Activated naive CD4-positive, alpha-beta T cell treated with anti-CD3 and anti-CD28 coated beads for 36 hours (primary cell): ENCODE measurements at regions not wholly inside any gene's neighbourhood (a gene's known extent, or its start where the extent isn't known, plus 50 kb on each side); places are given as distances from the start of the nearest gene placed in this dataset.
"Not testable (repeated sequence)": the region's sequence is repeated elsewhere in the genome, so short reads cannot be mapped to it uniquely, and the experiment has no call there.

Experiments used
- CTCF ChIA-PET: fragments of 350-600 bp; sonication (Branson Sonifier 250); formaldehyde crosslinking; loops from one replicate; lab custom pipeline; 2021; ENCODE audit warnings: antibody characterized with exemption; lab: Charles Lee
- DNase-seq: peaks from one replicate; pipeline ENCODE4 v3.0.0-alpha.2; 2020
- H3K27ac Mint-ChIP-seq: one replicate; pipeline ENCODE4 v1.8.0; 2021; ENCODE audit warnings: mild to moderate bottlenecking, mixed read lengths
- H3K27me3 Mint-ChIP-seq: one replicate; pipeline ENCODE4 v1.8.0; 2021; ENCODE audit warnings: low read depth, mixed read lengths
- H3K36me3 Mint-ChIP-seq: one replicate; pipeline ENCODE4 v1.8.0; 2021; ENCODE audit warnings: low read depth, mixed read lengths
- H3K4me1 Mint-ChIP-seq: one replicate; pipeline ENCODE4 v1.8.0; 2021; ENCODE audit warnings: low read depth, mixed read lengths
- H3K4me3 Mint-ChIP-seq: one replicate; pipeline ENCODE4 v1.8.0; 2021; ENCODE audit warnings: mild to moderate bottlenecking, moderate library complexity, mixed read lengths
- H3K9me3 Mint-ChIP-seq: one replicate; pipeline ENCODE4 v1.8.0; 2021; ENCODE audit warnings: mixed read lengths
- intact Hi-C: fragments of 100-400 bp; cut with micrococcal nuclease; formaldehyde crosslinking; loops from one replicate; pipeline ENCODE4 v1.15.1; 2023

GRCh38 chr6:14880052-14880451 is 365.8 kb upstream of the JARID2 start:
- intact Hi-C loops = no loop called here
- CTCF ChIA-PET = no interaction called here
- DNase-seq = no peak
- Mint-ChIP-seq H3K27ac (no peak overlapping the region), H3K36me3 (no peaks in the 10 kb centered on the region), H3K27me3 (no peaks in the 10 kb centered on the region), H3K9me3 (no peaks in the 10 kb centered on the region), H3K4me1 (peaks cover 41% of the 10 kb centered on the region), H3K4me3 (no peak overlapping the region)

DNA sequence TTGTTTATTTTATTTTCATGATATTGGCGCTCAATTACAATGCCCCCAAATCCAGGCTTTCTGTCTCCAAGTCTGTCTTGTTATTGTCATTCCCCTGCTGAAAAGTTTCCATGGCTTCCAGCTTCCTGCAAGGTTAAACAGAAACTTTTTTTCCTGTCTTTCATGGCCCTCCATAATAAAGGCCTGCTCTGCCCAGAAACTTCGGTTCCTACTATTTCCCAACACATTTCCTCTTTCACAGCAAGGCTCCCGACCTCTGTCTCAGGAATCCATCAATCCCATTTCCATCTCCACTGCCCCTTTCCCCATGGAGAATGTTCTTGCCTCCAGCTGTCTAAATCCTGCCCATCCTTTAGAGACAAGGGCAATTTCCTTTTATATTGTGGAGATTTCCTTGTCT is 365.2 kb upstream of the JARID2 start:
- Mint-ChIP-seq H3K9me3 (no peaks in the 10 kb centered on the region), H3K27ac (no peak overlapping the region), H3K27me3 (no peaks in the 10 kb centered on the region), H3K36me3 (no peaks in the 10 kb centered on the region), H3K4me1 (peaks cover 35% of the 10 kb centered on the region), H3K4me3 (no peak overlapping the region)
- CTCF ChIA-PET = no interaction called here
- intact Hi-C loops = no loop called here
- DNase-seq = no peak

DNA sequence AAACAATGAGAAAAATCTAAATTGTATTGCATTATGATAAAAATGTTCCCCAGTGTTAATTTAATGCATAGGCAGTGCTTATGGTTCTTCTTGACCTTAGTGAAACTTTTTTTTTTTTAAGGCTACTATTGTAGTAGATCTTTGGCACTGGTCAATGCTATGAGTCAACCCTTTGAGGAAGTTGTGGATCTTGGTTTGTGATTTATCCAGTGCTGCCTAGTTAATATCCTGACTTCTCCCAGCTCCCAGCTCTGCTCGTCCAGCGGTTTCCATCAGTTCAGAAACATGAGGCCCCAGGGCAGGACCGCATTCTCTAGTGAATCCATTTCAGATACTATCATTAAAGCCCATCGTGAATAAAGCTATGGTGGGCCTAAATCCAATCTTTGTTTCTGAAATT is 364.5 kb upstream of the JARID2 start:
- Mint-ChIP-seq H3K4me3 (no peak overlapping the region), H3K9me3 (no peaks in the 10 kb centered on the region), H3K27me3 (no peaks in the 10 kb centered on the region), H3K36me3 (no peaks in the 10 kb centered on the region), H3K27ac (no peak overlapping the region), H3K4me1 (peaks cover 27% of the 10 kb centered on the region)
- intact Hi-C loops = no loop called here
- no peak for DNase-seq
- CTCF ChIA-PET = no interaction called here

DNA sequence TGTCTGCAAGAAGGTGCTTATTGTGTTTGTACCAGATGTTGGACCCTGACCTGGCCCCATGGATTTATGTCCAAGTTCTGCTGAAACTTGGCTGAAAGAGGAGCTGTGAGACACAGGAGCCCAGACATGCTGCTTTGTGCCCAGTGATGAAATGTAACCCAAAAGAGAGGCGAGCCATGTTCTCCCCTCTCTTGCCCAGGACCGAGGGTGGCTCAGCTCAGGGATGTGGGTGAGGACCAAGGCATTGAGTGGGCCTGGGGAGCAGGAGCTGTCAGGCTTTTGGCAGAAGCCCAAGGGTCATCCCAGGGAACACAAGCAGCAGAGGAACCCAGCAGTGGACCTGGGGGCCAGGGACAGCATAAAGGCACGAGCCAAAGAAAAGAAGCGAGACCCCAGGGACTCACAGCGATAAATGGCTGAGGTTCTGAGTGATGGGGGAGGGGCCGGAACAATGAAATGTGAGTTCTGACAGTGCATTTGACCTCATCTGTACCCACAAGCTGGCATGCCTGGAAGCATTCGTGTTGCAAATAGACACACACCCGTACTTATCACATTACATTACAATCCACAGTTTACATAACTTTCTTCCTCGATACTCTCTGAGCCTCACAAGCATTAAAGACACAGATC is 363.4 kb upstream of the JARID2 start:
- Mint-ChIP-seq H3K4me3 (no peak overlapping the region), H3K27me3 (no peaks in the 10 kb centered on the region), H3K9me3 (no peaks in the 10 kb centered on the region), H3K27ac (no peak overlapping the region), H3K4me1 (peaks cover 16% of the 10 kb centered on the region), H3K36me3 (no peaks in the 10 kb centered on the region)
- CTCF ChIA-PET = no interaction called here
- no peak for DNase-seq
- intact Hi-C loops = no loop called here

GRCh38 chr6:14883921-14884320 is 361.9 kb upstream of the JARID2 start:
- CTCF ChIA-PET = interaction anchor here (0.6 kb wide), 1 partner anchor 817 kb away, joined by 3 read pairs; no protein-coding TSS in a partner anchor
- no peak overlapping the region for H3K4me3 Mint-ChIP-seq
- H3K27me3 Mint-ChIP-seq = no peaks in the 10 kb centered on the region
- intact Hi-C loops = no loop called here
- H3K27ac Mint-ChIP-seq = no peak overlapping the region
- H3K9me3 Mint-ChIP-seq = no peaks in the 10 kb centered on the region
- H3K36me3 Mint-ChIP-seq = no peaks in the 10 kb centered on the region
- no peak for DNase-seq
- peaks cover 2% of the 10 kb centered on the region for H3K4me1 Mint-ChIP-seq

- H3K4me3 Mint-ChIP-seq = no peak overlapping the region
- no peaks in the 10 kb centered on the region for H3K9me3 Mint-ChIP-seq
- CTCF ChIA-PET = interaction anchor here (0.6 to 0.8 kb wide), 3 partner anchors 24 to 1314 kb away, joined by 3 to 4 read pairs (median 3); no protein-coding TSS in a partner anchor
- DNase-seq = no peak
- no peaks in the 10 kb centered on the region for H3K27me3 Mint-ChIP-seq
- intact Hi-C loops = no loop called here
- H3K27ac Mint-ChIP-seq = no peak overlapping the region
- no peaks in the 10 kb centered on the region for H3K36me3 Mint-ChIP-seq
- no peaks in the 10 kb centered on the region for H3K4me1 Mint-ChIP-seq
Observed at GRCh38 chr6:14885498-14885897, 360.4 kb upstream of the JARID2 start.

DNA sequence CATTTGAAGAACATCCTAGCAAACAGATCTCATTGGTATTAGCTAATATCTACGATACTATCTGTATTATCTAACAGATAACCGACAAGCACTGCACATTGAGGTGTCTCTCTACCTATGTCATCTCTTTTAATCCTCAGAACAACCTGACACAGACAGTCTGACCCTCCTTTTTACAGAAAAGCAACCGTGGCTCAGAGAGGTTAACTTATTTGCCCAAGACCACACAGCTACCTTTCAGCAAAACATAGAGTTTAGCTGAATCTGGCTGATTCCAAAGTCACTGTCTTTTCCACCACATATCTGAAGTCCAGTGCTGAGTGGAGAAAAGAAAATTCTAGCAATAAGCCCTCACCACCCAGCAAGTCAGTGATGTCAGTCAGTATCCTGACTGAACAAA is 358.7 kb upstream of the JARID2 start:
- CTCF ChIA-PET = no interaction called here
- H3K9me3 Mint-ChIP-seq = no peaks in the 10 kb centered on the region
- H3K4me3 Mint-ChIP-seq = no peak overlapping the region
- H3K36me3 Mint-ChIP-seq = no peaks in the 10 kb centered on the region
- no peaks in the 10 kb centered on the region for H3K4me1 Mint-ChIP-seq
- H3K27ac Mint-ChIP-seq = no peak overlapping the region
- intact Hi-C loops = no loop called here
- no peaks in the 10 kb centered on the region for H3K27me3 Mint-ChIP-seq
- DNase-seq = no peak

DNA sequence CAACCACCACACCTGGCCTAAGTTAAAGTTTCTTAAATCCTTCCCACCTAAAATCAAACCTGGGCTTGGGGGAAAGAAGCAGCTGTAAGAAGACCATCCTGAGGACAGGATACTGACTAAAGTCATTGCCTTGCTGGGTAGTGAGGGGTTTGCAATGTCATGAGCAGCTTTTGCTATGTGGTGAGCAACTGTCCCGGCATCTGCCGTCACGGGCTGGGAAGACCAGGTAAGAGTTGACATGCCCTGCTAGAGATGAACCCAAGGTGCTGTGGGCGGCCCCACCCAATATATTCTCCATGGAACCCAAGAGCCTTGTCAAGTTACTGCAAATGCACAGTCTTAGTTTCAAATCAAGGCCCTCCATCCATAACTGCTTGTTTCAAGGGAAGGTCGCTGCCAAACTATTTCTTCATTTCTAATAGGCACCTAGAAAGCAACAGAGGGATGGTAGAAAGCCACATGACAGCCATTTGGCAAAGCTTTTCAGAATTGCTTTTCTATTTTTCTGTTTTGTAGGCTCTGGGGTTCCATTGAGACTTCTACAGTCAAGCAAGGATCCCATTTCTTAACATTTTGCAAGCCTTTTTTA is 357.8 kb upstream of the JARID2 start:
- CTCF ChIA-PET = no interaction called here
- intact Hi-C loops = no loop called here
- Mint-ChIP-seq H3K4me3 (no peak overlapping the region), H3K27me3 (no peaks in the 10 kb centered on the region), H3K36me3 (no peaks in the 10 kb centered on the region), H3K9me3 (no peaks in the 10 kb centered on the region), H3K4me1 (no peaks in the 10 kb centered on the region), H3K27ac (no peak overlapping the region)
- DNase-seq = no peak

- Mint-ChIP-seq H3K4me1 (no peaks in the 10 kb centered on the region), H3K9me3 (no peaks in the 10 kb centered on the region), H3K27ac (no peak overlapping the region), H3K27me3 (no peaks in the 10 kb centered on the region), H3K36me3 (no peaks in the 10 kb centered on the region), H3K4me3 (no peak overlapping the region)
- no peak for DNase-seq
- intact Hi-C loops = no loop called here
- CTCF ChIA-PET = no interaction called here
Observed at GRCh38 chr6:14888575-14889000, 357.3 kb upstream of the JARID2 start.

- H3K4me1 Mint-ChIP-seq = no peaks in the 10 kb centered on the region
- no peak overlapping the region for H3K27ac Mint-ChIP-seq
- H3K36me3 Mint-ChIP-seq = no peaks in the 10 kb centered on the region
- H3K27me3 Mint-ChIP-seq = no peaks in the 10 kb centered on the region
- DNase-seq = no peak
- no peak overlapping the region for H3K4me3 Mint-ChIP-seq
- CTCF ChIA-PET = no interaction called here
- no peaks in the 10 kb centered on the region for H3K9me3 Mint-ChIP-seq
- intact Hi-C loops = no loop called here
Observed at GRCh38 chr6:14889188-14889587, 356.7 kb upstream of the JARID2 start.

GRCh38 chr6:14889611-14890593 is 356.0 kb upstream of the JARID2 start:
- Mint-ChIP-seq H3K27ac (no peak overlapping the region), H3K4me1 (no peaks in the 10 kb centered on the region), H3K27me3 (no peaks in the 10 kb centered on the region), H3K4me3 (no peak overlapping the region), H3K9me3 (no peaks in the 10 kb centered on the region), H3K36me3 (no peaks in the 10 kb centered on the region)
- DNase-seq = no peak
- CTCF ChIA-PET = no interaction called here
- intact Hi-C loops = no loop called here

DNA sequence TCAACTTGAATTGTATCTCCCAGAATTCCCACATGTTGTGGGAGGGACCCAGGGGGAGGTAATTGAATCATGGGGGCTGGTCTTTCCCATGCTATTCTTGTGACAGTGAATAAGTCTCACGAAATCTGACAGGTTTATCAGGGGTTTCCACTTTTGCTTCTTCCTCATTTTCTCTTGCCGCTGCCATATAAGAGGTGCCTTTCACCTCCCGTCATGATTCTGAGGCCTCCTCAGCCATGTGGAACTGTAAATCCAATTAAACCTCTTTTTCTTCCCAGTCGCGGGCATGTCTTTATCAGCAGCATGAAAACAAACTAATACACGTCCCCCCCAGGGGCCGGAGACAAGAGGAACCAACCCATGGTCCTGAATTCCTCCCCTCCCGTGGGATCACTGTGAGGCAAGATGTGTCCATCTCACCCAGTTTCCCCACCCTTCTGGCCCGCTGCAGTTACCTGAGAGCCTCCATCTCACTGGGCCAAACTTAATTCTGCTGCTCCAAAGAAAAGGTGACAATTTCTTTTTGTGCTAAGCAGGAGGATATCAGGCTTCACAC is 354.0 kb upstream of the JARID2 start:
- not testable (repeated sequence) for DNase-seq

More for the DNA sequence above, 354.0 kb upstream of the JARID2 start:
- H3K4me3 Mint-ChIP-seq, H3K9me3 Mint-ChIP-seq, H3K27ac Mint-ChIP-seq, CTCF ChIA-PET, intact Hi-C loops, H3K36me3 Mint-ChIP-seq, H3K4me1 Mint-ChIP-seq, H3K27me3 Mint-ChIP-seq: not testable (repeated sequence)
